A549 (cell line): ENCODE measurements at regions not wholly inside any gene's neighbourhood (a gene's known extent, or its start where the extent isn't known, plus 50 kb on each side); places are given as distances from the start of the nearest gene placed in this dataset.

Source experiments
- ATAC-seq, 2 experiments: fragments of 200-7000 bp in 1 of 2; fragments of >200 bp in 1 of 2; cut with Nextera tagmentation in 1 of 2; cut with Tn5 transposase in 1 of 2; 3 replicates each; pipeline versions ENCODE4 v1.8.0 to v1.9.1; 2018 to 2020; ENCODE audit warnings: mild to moderate bottlenecking in 1 of 2, moderate library complexity in 1 of 2
- CTCF ChIA-PET: fragments of 300-600 bp; sonication (Branson Sonifier 250); formaldehyde crosslinking; extraction: SDS; loops from one replicate; lab custom pipeline; 2021; ENCODE audit warnings: antibody characterized with exemption, inconsistent platforms; lab: Yijun Ruan, JAX
- POLR2A ChIA-PET: fragments of 350-600 bp; formaldehyde crosslinking; extraction: SDS; loops from one replicate; lab custom pipeline; 2021; ENCODE audit warnings: antibody characterized with exemption, inconsistent platforms; lab: Yijun Ruan, JAX
- DNase-seq, 2 experiments: peaks; one replicate each; pipeline versions ENCODE4 v3.0.0 to v3.0.0-alpha.2; 2011 to 2016; ENCODE audit warnings: low read depth in 1 of 2, low spot score in 1 of 2
- FAIRE-seq: peaks from 2 replicates; lab custom pipeline; 2011; peaks lifted over from hg19 to GRCh38; lab: Jason Lieb, UNC
- H3K27ac ChIP-seq, 2 experiments: fragments of >200 bp; sonication (Bioruptor Twin); formaldehyde crosslinking; 3 replicates each; pipeline ENCODE4 v1.5.1; 2016 to 2017
- H3K4me1 ChIP-seq: fragments of >200 bp; sonication (Bioruptor Twin); formaldehyde crosslinking; 3 replicates; pipeline ENCODE4 v1.6.1; 2016
- H3K4me2 ChIP-seq: fragments of >200 bp; sonication (Bioruptor Twin); formaldehyde crosslinking; 3 replicates; pipeline ENCODE4 v1.6.1; 2016
- H3K4me3 ChIP-seq: fragments of >200 bp; sonication (Bioruptor Twin); formaldehyde crosslinking; 3 replicates; pipeline ENCODE4 v1.5.1; 2016
- H3K9me3 ChIP-seq: fragments of >200 bp; sonication (Bioruptor Twin); formaldehyde crosslinking; 3 replicates; pipeline ENCODE4 v1.6.1; 2016
- BHLHE40 ChIP-seq: IDR thresholded peaks from 2 replicates; pipeline ENCODE4 v1.6.1; 2012; ENCODE audit warnings: low read depth, low read length, inconsistent platforms
- CBX8 ChIP-seq: fragments of 200-600 bp; sonication (generic); IDR thresholded peaks from 2 replicates; pipeline ENCODE4 v1.6.1; 2016
- CHD2 ChIP-seq: fragments of 150-350 bp; IDR thresholded peaks from 2 replicates; pipeline ENCODE4 v1.6.1; 2014; ENCODE audit warnings: low read length; ENCODE audit not compliant: partially characterized antibody
- CTCF ChIP-seq: fragments of >200 bp; sonication (Bioruptor Twin); formaldehyde crosslinking; IDR thresholded peaks from 3 replicates; pipeline ENCODE4 v1.5.1; 2016
- E2F6 ChIP-seq: IDR thresholded peaks from 2 replicates; pipeline ENCODE4 v1.6.1; 2012; ENCODE audit warnings: low read depth, borderline replicate concordance
- EHMT2 ChIP-seq: fragments of 200-600 bp; sonication (generic); IDR thresholded peaks from 2 replicates; pipeline ENCODE4 v1.6.1; 2016; ENCODE audit warnings: antibody characterized with exemption, low read depth, mild to moderate bottlenecking, moderate library complexity
- EP300 ChIP-seq, 2 experiments: fragments of >200 bp; sonication (Bioruptor Twin); formaldehyde crosslinking; IDR thresholded peaks; 2 replicates in 1 of 2; 3 replicates in 1 of 2; pipeline ENCODE4 v1.6.1; 2016 to 2017
- HOXB13 ChIP-seq: fragments of 250-450 bp; sonication (Bioruptor Pico); IDR thresholded peaks from 2 replicates; pipeline ENCODE4 v1.5.0; 2020; ENCODE audit warnings: low read depth, mild to moderate bottlenecking, moderate library complexity
- KDM1A ChIP-seq: fragments of 200-600 bp; sonication (generic); IDR thresholded peaks from 2 replicates; pipeline ENCODE4 v1.6.1; 2016; ENCODE audit warnings: low read depth, mild to moderate bottlenecking
- MAFK ChIP-seq: fragments of 450-650 bp; IDR thresholded peaks from 2 replicates; pipeline ENCODE4 v1.6.1; 2014; ENCODE audit not compliant: partially characterized antibody
- MAX ChIP-seq: IDR thresholded peaks from 2 replicates; pipeline ENCODE4 v1.6.1; 2012
- NFE2L2 ChIP-seq: fragments of 150-350 bp; conservative IDR thresholded peaks from 2 replicates; pipeline ENCODE4 v1.6.1; 2014; ENCODE audit warnings: low read length
- POLR2AphosphoS2 ChIP-seq: conservative IDR thresholded peaks from 2 replicates; pipeline ENCODE4 v1.6.1; 2012; ENCODE audit warnings: low read length, improper control_type of control experiment, inconsistent platforms
- RARB ChIP-seq: fragments of 250-450 bp; sonication (Bioruptor Pico); IDR thresholded peaks from 2 replicates; pipeline ENCODE4 v1.8.0; 2021; ENCODE audit warnings: mild to moderate bottlenecking, moderate library complexity
- TFCP2L1 ChIP-seq: fragments of 250-450 bp; sonication (Bioruptor Pico); IDR thresholded peaks from 2 replicates; pipeline ENCODE4 v1.5.0; 2021; ENCODE audit warnings: mild to moderate bottlenecking
- ZC3H11A ChIP-seq: fragments of 450-650 bp; IDR thresholded peaks from 2 replicates; pipeline ENCODE4 v1.6.1; 2014; ENCODE audit warnings: antibody characterized with exemption, mild to moderate bottlenecking
- ZFP36 ChIP-seq: fragments of 450-650 bp; IDR thresholded peaks from 2 replicates; pipeline ENCODE4 v1.6.1; 2014; ENCODE audit warnings: borderline replicate concordance; ENCODE audit not compliant: partially characterized antibody
- ZNF302 ChIP-seq: fragments of 250-450 bp; sonication (Bioruptor Pico); IDR thresholded peaks from 2 replicates; pipeline ENCODE4 v1.9.0; 2021; ENCODE audit warnings: inconsistent platforms, mild to moderate bottlenecking, moderate library complexity
- ZSCAN20 ChIP-seq: fragments of 250-450 bp; sonication (Bioruptor Pico); IDR thresholded peaks from 2 replicates; pipeline ENCODE4 v1.8.0; 2022; ENCODE audit warnings: mild to moderate bottlenecking, moderate library complexity
- WGBS: methylation state at CpG from one replicate; pipeline ENCODE4 v1.1.6; 2017; ENCODE audit errors: missing lambda C conversion rate; 5-methylcytosine and 5-hydroxymethylcytosine counted together
- TF ChIP-seq, protein P1 (sequence below): fragments of 250-450 bp; sonication (Bioruptor Pico); IDR thresholded peaks from 2 replicates; pipeline ENCODE4 v1.5.0; 2020; ENCODE audit warnings: low read depth, mild to moderate bottlenecking, moderate library complexity
- TF ChIP-seq, protein P2 (sequence below): fragments of 450-650 bp; IDR thresholded peaks from 2 replicates; pipeline ENCODE4 v1.6.1; 2014; ENCODE audit warnings: antibody characterized with exemption
- TF ChIP-seq, protein P3 (sequence below): fragments of 250-450 bp; sonication (Bioruptor Pico); IDR thresholded peaks from 2 replicates; pipeline ENCODE4 v1.5.0; 2021; ENCODE audit warnings: mild to moderate bottlenecking, moderate library complexity, borderline replicate concordance
- TF ChIP-seq, protein P4 (sequence below): fragments of >200 bp; sonication (Bioruptor Twin); formaldehyde crosslinking; IDR thresholded peaks from 2 replicates; pipeline ENCODE4 v1.6.1; 2016
- TF ChIP-seq, protein P5 (sequence below): fragments of 150-350 bp; IDR thresholded peaks from 2 replicates; pipeline ENCODE4 v1.6.1; 2014; ENCODE audit warnings: low read depth, mild to moderate bottlenecking, low read length

DNA sequence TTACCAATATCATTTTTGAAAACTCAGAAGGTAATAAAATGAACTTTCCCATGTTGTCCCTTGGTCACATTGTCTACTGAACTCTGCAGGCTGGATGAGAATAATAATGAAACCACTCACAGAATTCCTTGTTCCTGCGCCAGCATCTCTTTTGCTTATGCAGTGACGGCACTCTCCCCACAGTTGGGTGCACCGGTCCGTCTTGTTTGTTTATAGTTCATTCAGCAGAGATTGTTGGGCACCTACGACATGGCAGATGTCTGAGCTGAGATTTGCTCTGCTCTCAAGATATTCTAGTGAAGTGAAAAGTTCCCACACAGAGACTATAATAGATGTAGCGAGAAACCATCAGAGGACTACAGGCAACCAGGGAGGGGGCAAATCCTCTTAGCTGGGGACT is 375.7 kb upstream of the CDH11 start:
- Histone ChIP-seq H3K4me2 (no peak overlapping the region), H3K9me3 (no peaks in the 10 kb centered on the region), H3K27ac (no peak overlapping the region), H3K4me1 (no peaks in the 10 kb centered on the region), H3K4me3 (no peak overlapping the region)
- no peak for DNase-seq
- 25% methylated on average over 6 of the region's 6 CpGs for WGBS
- no peak for TF ChIP-seq HOXB13 (CRISPR knock-in tag)
- TF ChIP-seq ZSCAN20 (CRISPR knock-in tag), result no peak
- no peak for TF ChIP-seq NFE2L2
- TF ChIP-seq, protein P1, sequence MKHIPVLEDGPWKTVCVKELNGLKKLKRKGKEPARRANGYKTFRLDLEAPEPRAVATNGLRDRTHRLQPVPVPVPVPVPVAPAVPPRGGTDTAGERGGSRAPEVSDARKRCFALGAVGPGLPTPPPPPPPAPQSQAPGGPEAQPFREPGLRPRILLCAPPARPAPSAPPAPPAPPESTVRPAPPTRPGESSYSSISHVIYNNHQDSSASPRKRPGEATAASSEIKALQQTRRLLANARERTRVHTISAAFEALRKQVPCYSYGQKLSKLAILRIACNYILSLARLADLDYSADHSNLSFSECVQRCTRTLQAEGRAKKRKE (CRISPR knock-in tag), result no peak
- TF ChIP-seq RARB, result no peak
- TF ChIP-seq CBX8, result no peak
- no peak for TF ChIP-seq CHD2
- TF ChIP-seq TFCP2L1 (CRISPR knock-in tag), result no peak
- FAIRE-seq, result no peak
- no peak for ATAC-seq
- CTCF ChIA-PET, result interaction anchor here (0.6 kb wide), 1 partner anchor 124 kb away, joined by 4 read pairs; no protein-coding TSS in a partner anchor
- POLR2A ChIA-PET, result no interaction called here

- CTCF ChIA-PET, result interaction anchor here (0.6 kb wide), 1 partner anchor 299 kb away, joined by 3 read pairs; no protein-coding TSS in a partner anchor
- DNase-seq (no peak), ATAC-seq (no peak), FAIRE-seq (no peak)
- no peaks in the 10 kb centered on the region for H3K9me3 ChIP-seq
- no peak overlapping the region for H3K4me2 ChIP-seq
- TF ChIP-seq ZC3H11A (no peak), POLR2AphosphoS2 (no peak), BHLHE40 (no peak), ZSCAN20 (CRISPR knock-in tag) (no peak), HOXB13 (CRISPR knock-in tag) (no peak), MAX (no peak), ZFP36 (no peak)
- TF ChIP-seq, protein P2, sequence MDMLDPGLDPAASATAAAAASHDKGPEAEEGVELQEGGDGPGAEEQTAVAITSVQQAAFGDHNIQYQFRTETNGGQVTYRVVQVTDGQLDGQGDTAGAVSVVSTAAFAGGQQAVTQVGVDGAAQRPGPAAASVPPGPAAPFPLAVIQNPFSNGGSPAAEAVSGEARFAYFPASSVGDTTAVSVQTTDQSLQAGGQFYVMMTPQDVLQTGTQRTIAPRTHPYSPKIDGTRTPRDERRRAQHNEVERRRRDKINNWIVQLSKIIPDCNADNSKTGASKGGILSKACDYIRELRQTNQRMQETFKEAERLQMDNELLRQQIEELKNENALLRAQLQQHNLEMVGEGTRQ, result no peak
- TF ChIP-seq, protein P3, sequence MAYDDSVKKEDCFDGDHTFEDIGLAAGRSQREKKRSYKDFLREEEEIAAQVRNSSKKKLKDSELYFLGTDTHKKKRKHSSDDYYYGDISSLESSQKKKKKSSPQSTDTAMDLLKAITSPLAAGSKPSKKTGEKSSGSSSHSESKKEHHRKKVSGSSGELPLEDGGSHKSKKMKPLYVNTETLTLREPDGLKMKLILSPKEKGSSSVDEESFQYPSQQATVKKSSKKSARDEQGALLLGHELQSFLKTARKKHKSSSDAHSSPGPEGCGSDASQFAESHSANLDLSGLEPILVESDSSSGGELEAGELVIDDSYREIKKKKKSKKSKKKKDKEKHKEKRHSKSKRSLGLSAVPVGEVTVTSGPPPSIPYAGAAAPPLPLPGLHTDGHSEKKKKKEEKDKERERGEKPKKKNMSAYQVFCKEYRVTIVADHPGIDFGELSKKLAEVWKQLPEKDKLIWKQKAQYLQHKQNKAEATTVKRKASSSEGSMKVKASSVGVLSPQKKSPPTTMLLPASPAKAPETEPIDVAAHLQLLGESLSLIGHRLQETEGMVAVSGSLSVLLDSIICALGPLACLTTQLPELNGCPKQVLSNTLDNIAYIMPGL (CRISPR knock-in tag), result no peak
- 2% methylated on average over 3 of the region's 3 CpGs for WGBS
- H3K4me1 ChIP-seq, result no peaks in the 10 kb centered on the region
- POLR2A ChIA-PET, result no interaction called here
- H3K4me3 ChIP-seq, result no peak overlapping the region
- no peak overlapping the region for H3K27ac ChIP-seq
Measured at GRCh38 chr16:65495106-65495505, 373.2 kb upstream of the CDH11 start.

DNA sequence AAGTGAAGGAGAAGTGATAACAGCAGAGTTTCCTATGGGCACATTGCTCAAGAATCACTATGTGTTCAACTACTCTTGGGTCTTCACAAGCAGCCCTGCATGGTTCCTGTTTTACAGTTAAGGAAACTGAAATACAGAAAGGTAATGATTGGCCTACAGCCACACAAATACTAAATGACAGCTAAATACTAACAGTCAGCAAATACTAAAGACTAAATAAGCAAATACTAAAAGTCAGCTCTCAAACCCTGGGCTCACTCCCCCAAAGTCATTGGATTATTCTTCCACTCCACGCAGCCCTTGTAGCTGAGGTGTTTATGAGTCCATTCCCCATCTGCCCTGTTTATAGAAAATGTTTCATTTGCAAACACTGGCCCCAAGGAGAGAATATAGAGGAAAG is 372.7 kb upstream of the CDH11 start:
- FAIRE-seq (no peak), ATAC-seq (no peak), DNase-seq (no peak)
- H3K9me3 ChIP-seq, result no peaks in the 10 kb centered on the region
- no peaks in the 10 kb centered on the region for H3K4me1 ChIP-seq
- H3K4me3 ChIP-seq, result no peak overlapping the region
- ChIA-PET CTCF (interaction anchor here (0.6 kb wide), 1 partner anchor 300 kb away, joined by 3 read pairs; no protein-coding TSS in a partner anchor), POLR2A (no interaction called here)
- no peak overlapping the region for H3K4me2 ChIP-seq
- TF ChIP-seq MAFK, result peak; percentile 49
- no peak for TF ChIP-seq KDM1A
- WGBS, result 8% methylated on average over 1 of the region's 1 CpG
- no peak overlapping the region for H3K27ac ChIP-seq

- H3K4me3 ChIP-seq, result no peak overlapping the region
- no peak for FAIRE-seq
- no peak for DNase-seq
- H3K4me1 ChIP-seq, result no peaks in the 10 kb centered on the region
- H3K27ac ChIP-seq, result no peak overlapping the region
- H3K9me3 ChIP-seq, result no peaks in the 10 kb centered on the region
- WGBS, result 5% methylated on average over 1 of the region's 1 CpG
- POLR2A ChIA-PET, result no interaction called here
- H3K4me2 ChIP-seq, result no peak overlapping the region
- CTCF ChIA-PET, result no interaction called here
- no peak for ATAC-seq
- TF ChIP-seq EHMT2 (no peak), E2F6 (no peak), KDM1A (no peak), CTCF (no peak), ZNF302 (CRISPR knock-in tag) (no peak), EP300 (IDR thresholded peaks at IDR 0.05) (no peak), HOXB13 (CRISPR knock-in tag) (no peak)
- TF ChIP-seq, protein P4, sequence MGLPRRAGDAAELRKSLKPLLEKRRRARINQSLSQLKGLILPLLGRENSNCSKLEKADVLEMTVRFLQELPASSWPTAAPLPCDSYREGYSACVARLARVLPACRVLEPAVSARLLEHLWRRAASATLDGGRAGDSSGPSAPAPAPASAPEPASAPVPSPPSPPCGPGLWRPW, result no peak
- TF ChIP-seq, protein P5, sequence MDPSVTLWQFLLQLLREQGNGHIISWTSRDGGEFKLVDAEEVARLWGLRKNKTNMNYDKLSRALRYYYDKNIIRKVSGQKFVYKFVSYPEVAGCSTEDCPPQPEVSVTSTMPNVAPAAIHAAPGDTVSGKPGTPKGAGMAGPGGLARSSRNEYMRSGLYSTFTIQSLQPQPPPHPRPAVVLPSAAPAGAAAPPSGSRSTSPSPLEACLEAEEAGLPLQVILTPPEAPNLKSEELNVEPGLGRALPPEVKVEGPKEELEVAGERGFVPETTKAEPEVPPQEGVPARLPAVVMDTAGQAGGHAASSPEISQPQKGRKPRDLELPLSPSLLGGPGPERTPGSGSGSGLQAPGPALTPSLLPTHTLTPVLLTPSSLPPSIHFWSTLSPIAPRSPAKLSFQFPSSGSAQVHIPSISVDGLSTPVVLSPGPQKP, result no peak
Measured at GRCh38 chr16:65494080-65494479, 372.2 kb upstream of the CDH11 start.
